GM10266 (cell line): ENCODE measurements at regions not wholly inside any gene's neighbourhood (a gene's known extent, or its start where the extent isn't known, plus 50 kb on each side); places are given as distances from the start of the nearest gene placed in this dataset.

Experiments used
- DNase-seq: peaks from one replicate; pipeline ENCODE4 v3.0.0; 2012; ENCODE audit errors: extremely low spot score
- CTCF ChIP-seq: IDR thresholded peaks from 2 replicates; pipeline ENCODE4 v1.5.1; 2012; ENCODE audit warnings: mild to moderate bottlenecking, low read depth; ENCODE audit not compliant: control insufficient read depth, insufficient read depth; ENCODE audit errors: missing control alignments

- TF ChIP-seq CTCF, result no peak
Measured at GRCh38 chr1:238672806-238673205, 713.6 kb upstream of the CHRM3 start.

DNA sequence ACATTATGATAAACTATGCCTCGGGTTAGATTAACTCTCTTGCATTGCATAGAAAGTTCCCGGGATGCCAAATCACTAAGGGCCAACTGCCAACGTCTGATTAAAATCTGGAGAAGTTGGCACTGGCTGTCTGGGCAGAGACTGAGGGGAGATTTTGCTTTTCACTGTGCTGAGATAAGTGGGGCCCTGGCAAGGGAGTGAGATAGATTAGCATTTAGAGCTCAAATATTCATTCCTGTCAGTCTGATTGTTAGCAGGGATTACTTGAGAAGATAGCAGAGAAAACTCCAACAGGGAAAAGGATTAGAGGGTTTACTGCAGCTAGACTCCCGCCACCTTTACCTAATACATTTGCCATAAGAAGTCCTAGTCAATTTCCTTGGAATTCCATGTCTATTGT, 714.1 kb upstream of the CHRM3 start:
- no peak for TF ChIP-seq CTCF
- no peak for DNase-seq

More at GRCh38 chr1:238672806-238673205, 713.6 kb upstream of the CHRM3 start:
- no peak for DNase-seq

- no peak for TF ChIP-seq CTCF
- DNase-seq, result no peak
Measured at GRCh38 chr1:238664139-238664538, 722.2 kb upstream of the CHRM3 start.

GRCh38 chr1:238660849-238661248, 725.5 kb upstream of the CHRM3 start:
- no peak for TF ChIP-seq CTCF
- no peak for DNase-seq

DNA sequence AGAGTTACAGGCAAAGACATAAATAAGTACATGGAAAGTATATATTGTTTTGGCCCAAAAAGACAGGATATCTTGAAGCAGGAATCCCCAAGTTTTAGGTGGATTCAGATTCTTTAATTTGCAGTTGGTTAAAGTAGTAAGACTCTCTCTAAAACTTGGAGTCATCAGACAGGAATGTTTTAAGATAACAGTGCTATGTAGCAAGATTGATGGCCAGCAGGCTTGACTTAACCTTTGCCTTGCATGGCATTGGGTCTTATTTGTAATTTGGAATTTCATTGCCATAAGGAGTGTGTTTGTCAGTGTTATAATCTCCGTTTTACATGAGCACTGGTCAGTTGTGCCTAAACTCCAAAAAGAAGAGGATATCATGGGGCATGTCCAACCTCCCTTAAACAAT, 727.6 kb upstream of the CHRM3 start:
- DNase-seq, result no peak

GRCh38 chr1:238653693-238654321, 732.6 kb upstream of the CHRM3 start:
- DNase-seq, result no peak
- TF ChIP-seq CTCF, result no peak

More for the DNA sequence above, 727.6 kb upstream of the CHRM3 start:
- TF ChIP-seq CTCF, result no peak

DNA sequence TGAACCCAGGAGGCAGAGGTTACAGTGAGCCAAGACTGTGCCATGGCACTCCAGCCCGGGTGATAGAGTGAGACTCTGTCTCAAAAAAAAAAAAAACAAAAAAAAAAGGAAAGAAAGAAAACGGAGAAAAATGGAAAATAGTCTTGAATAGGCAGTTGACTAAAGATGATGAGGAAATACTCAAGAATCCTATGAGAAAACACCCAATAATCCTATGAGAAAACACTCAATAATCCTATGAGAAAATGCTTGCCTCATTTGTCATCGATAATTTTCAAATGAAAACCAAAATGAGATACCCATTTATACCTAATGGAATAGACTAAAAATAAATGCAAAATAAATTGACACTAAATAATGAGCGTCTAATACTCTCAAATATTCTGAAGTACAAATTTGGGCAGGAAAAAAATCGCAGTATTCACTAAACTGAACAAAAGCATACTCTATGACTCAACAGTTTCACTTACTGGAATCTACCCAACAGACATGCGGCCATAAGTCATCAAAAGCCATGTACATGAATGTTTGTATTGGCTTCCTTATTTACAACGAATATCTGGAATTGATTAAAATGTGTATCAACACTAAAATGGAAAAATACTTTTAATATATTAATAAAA, 733.9 kb upstream of the CHRM3 start:
- TF ChIP-seq CTCF, result no peak
- DNase-seq, result no peak
